Coronary artery (tissue), 2 donors: ENCODE measurements at regions not wholly inside any gene's neighbourhood (a gene's known extent, or its start where the extent isn't known, plus 50 kb on each side); places are given as distances from the start of the nearest gene placed in this dataset.

ENCODE experiments used
- DNase-seq: peaks from one replicate; pipeline ENCODE4 v3.0.0-alpha.2; 2017; ENCODE audit warnings: low spot score
- H3K27ac ChIP-seq, 2 donors: fragments of 200-600 bp; sonication (generic); one replicate each; pipeline ENCODE4 v1.5.1; 2016 to 2019
- H3K4me3 ChIP-seq: fragments of 200-600 bp; sonication (generic); 2 replicates; pipeline ENCODE4 v1.5.1; 2016; ENCODE audit warnings: mild to moderate bottlenecking, moderate library complexity
- TF ChIP-seq, protein P1 (sequence below): fragments of 200-600 bp; sonication (generic); IDR thresholded peaks from one replicate; pipeline ENCODE4 v1.5.1; 2019; ENCODE audit warnings: antibody characterized with exemption

DNA sequence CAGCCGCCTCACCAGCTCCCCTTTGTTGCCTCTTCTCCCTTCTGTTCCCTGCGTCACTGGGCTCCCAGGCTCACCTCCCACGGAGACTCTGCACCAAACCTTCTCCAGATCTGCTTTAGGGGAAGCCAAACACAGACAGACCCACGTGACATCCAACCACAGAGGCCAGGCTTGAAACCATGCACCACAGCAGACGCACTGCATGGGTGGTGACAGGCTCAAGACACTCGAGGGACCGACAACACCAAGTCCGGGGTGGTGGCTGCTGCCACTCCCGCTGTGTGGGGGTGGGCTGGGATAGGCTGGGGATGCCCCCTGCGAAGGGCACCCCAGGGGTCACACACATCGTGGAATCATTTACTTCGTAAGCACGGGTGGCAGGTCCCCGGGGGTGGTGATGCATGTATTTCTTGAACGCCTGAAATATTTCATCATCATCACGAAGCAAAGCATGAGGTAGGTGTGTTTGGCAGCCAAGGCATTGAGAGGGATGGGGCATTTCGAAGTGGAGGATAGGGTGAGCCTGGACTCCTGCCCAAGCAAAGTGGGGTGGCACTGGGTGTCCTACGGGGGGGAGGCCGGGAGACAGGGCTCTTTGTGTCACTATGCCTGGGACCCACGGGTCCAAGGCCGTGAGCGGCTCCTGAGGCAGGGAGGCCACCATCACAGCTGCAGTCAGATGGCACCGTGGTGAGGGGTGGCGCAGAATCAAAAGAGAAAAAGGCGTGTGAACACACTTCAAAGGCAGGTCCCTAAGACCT lies 66.8 kb upstream of the RFLNA start:
- Histone ChIP-seq H3K4me3 (no peak overlapping the region), H3K27ac (no peak overlapping the region)
- DNase-seq = no peak
- TF ChIP-seq, protein P1, sequence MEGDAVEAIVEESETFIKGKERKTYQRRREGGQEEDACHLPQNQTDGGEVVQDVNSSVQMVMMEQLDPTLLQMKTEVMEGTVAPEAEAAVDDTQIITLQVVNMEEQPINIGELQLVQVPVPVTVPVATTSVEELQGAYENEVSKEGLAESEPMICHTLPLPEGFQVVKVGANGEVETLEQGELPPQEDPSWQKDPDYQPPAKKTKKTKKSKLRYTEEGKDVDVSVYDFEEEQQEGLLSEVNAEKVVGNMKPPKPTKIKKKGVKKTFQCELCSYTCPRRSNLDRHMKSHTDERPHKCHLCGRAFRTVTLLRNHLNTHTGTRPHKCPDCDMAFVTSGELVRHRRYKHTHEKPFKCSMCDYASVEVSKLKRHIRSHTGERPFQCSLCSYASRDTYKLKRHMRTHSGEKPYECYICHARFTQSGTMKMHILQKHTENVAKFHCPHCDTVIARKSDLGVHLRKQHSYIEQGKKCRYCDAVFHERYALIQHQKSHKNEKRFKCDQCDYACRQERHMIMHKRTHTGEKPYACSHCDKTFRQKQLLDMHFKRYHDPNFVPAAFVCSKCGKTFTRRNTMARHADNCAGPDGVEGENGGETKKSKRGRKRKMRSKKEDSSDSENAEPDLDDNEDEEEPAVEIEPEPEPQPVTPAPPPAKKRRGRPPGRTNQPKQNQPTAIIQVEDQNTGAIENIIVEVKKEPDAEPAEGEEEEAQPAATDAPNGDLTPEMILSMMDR = no peak

DNA sequence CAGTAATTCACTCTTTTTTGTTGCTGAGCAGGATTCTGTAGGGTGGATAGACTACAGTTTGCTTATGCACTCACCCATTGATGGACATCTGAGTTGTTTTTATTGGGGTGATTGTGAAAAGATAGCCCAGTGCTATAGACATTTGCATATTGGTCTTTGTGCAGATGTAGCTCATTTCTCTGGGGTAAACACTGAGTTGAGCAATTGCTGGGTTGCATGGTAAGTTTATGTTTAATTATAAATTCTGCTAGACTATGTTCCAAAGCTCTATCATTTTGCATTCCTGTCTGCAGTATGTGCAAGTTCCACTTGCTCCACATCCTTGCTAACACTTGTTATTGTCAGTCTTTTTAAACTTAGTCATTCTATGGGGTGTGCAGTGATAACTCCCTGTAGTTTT lies 65.4 kb upstream of the RFLNA start:
- no peak for DNase-seq
- Histone ChIP-seq H3K4me3 (no peak overlapping the region), H3K27ac (no peak overlapping the region)
- TF ChIP-seq, protein P1 = no peak

DNA sequence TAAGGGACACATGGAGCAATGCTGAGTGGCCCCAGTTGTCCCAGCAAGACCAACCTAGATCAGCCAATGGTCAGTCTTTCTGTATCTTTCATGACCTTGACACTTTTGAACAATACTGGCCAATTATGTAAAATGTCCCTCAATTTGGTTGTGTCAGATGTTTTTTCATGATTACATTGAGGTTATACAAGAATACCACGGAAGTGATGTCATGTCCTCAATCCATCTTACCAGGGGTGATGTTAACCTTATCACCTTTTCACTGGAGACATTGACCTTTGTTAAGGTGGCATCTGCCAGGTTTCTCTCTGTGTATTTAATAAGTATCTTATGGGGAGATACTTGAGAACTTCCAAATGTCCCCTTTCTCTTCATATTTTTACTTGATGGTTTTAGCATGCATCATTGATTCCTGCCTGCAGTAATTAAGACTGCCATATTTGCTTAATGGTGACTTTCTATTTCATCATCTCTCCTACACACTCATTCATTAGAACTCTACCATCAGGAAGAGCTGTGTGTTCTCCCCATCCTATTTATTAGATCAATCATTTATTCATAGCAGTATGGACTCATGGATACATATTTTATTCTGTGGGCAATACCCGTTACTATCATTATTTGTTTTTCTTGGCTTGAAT lies 64.7 kb upstream of the RFLNA start:
- Histone ChIP-seq H3K27ac (no peak overlapping the region), H3K4me3 (no peak overlapping the region)
- DNase-seq = no peak
- TF ChIP-seq, protein P1 = no peak

DNA sequence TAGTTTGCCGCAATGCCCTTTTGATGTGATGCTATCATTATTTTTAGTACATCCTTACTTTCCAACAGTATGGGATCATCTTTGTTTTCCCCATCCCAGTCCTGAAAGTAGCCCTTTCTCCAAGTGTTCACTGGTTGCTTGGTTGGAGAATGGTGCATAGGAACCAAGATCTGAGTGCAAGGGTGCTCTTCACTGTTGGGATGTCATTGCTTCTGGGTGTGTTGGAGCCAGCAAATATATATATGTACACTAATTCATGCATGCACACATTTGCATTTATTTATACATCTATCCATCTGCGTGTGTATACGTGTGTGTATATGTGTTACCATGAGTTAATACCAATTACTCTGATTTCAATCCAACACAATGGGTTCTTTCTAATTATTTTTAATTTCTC lies 64.1 kb upstream of the RFLNA start:
- H3K4me3 ChIP-seq = no peak overlapping the region
- TF ChIP-seq, protein P1 = no peak
- no peak overlapping the region for H3K27ac ChIP-seq
- DNase-seq = no peak

DNA sequence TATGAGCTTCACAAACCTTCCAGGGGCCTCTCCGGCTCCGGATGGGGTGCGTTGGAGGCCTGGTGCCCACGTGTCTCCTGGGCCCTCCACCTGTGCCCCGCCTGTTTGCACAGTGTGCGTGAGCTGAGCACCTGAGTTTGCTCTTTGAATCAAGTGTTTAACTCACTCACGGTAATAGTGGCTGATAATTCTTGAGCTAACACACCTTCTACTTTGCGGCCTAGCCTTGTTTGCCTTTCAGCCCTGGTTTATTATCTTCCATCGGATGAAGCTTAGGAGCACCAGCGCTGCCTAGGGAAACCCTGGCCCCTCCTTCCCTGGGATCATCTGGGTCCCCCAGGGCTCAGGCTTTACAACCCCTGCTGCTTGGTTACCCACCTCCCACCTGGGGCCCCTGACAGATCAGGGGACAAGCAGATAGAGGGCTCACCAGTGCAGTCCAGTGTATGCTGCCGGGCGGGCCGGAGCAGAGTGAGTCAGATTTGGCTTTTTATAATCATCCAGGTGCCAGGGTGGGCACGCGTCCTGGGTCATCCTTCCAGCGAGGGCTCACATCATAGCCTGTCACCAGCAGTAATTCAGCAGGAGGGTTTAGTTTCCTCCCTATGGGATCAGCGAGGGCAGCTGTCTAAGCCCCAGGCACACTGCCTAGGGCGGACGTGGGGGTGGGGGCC lies 62.8 kb upstream of the RFLNA start:
- DNase-seq = no peak
- Histone ChIP-seq H3K4me3 (no peak overlapping the region), H3K27ac (no peak overlapping the region)
- TF ChIP-seq, protein P1 = no peak

DNA sequence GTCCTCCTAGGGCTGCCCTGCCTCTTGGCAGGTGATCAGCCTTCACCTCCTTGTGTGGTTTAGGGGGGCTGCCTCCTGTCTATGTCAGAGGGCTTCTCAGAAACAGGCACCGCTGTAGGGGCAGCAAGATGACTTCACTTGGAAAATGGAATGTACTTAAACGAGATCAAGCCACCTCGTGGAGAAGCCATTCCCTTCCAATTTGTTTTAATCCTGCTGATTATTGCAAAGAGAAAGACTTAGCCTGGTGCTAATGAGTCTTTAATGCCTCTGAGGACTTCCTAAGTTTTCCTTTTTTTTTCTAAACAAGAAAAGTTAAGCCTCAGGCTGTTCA lies 62.3 kb upstream of the RFLNA start:
- H3K27ac ChIP-seq = no peak overlapping the region
- DNase-seq = no peak
- TF ChIP-seq, protein P1 = no peak
- H3K4me3 ChIP-seq = no peak overlapping the region
